A549 (cell line): ENCODE measurements at regions not wholly inside any gene's neighbourhood (a gene's known extent, or its start where the extent isn't known, plus 50 kb on each side); places are given as distances from the start of the nearest gene placed in this dataset.

ENCODE experiments used
- ATAC-seq, 2 experiments: fragments of 200-7000 bp in 1 of 2; fragments of >200 bp in 1 of 2; cut with Nextera tagmentation in 1 of 2; cut with Tn5 transposase in 1 of 2; 3 replicates each; pipeline versions ENCODE4 v1.8.0 to v1.9.1; 2018 to 2020; ENCODE audit warnings: mild to moderate bottlenecking in 1 of 2, moderate library complexity in 1 of 2
- CTCF ChIA-PET: fragments of 300-600 bp; sonication (Branson Sonifier 250); formaldehyde crosslinking; extraction: SDS; loops from one replicate; lab custom pipeline; 2021; ENCODE audit warnings: antibody characterized with exemption, inconsistent platforms; lab: Yijun Ruan, JAX
- POLR2A ChIA-PET: fragments of 350-600 bp; formaldehyde crosslinking; extraction: SDS; loops from one replicate; lab custom pipeline; 2021; ENCODE audit warnings: antibody characterized with exemption, inconsistent platforms; lab: Yijun Ruan, JAX
- DNase-seq, 2 experiments: peaks; one replicate each; pipeline versions ENCODE4 v3.0.0 to v3.0.0-alpha.2; 2011 to 2016; ENCODE audit warnings: low read depth in 1 of 2, low spot score in 1 of 2
- FAIRE-seq: peaks from 2 replicates; lab custom pipeline; 2011; peaks lifted over from hg19 to GRCh38; lab: Jason Lieb, UNC
- H3K27ac ChIP-seq, 2 experiments: fragments of >200 bp; sonication (Bioruptor Twin); formaldehyde crosslinking; 3 replicates each; pipeline ENCODE4 v1.5.1; 2016 to 2017
- H3K4me1 ChIP-seq: fragments of >200 bp; sonication (Bioruptor Twin); formaldehyde crosslinking; 3 replicates; pipeline ENCODE4 v1.6.1; 2016
- H3K4me2 ChIP-seq: fragments of >200 bp; sonication (Bioruptor Twin); formaldehyde crosslinking; 3 replicates; pipeline ENCODE4 v1.6.1; 2016
- H3K4me3 ChIP-seq: fragments of >200 bp; sonication (Bioruptor Twin); formaldehyde crosslinking; 3 replicates; pipeline ENCODE4 v1.5.1; 2016
- H3K9me3 ChIP-seq: fragments of >200 bp; sonication (Bioruptor Twin); formaldehyde crosslinking; 3 replicates; pipeline ENCODE4 v1.6.1; 2016
- BCL3 ChIP-seq: fragments of >200 bp; sonication (Bioruptor Twin); formaldehyde crosslinking; IDR thresholded peaks from 3 replicates; pipeline ENCODE4 v1.6.1; 2016
- CBX2 ChIP-seq: fragments of 200-600 bp; sonication (generic); IDR thresholded peaks from 2 replicates; pipeline ENCODE4 v1.6.1; 2016; ENCODE audit warnings: low read depth, mild to moderate bottlenecking, borderline replicate concordance
- E2F6 ChIP-seq: IDR thresholded peaks from 2 replicates; pipeline ENCODE4 v1.6.1; 2012; ENCODE audit warnings: low read depth, borderline replicate concordance
- EP300 ChIP-seq, 2 experiments: fragments of >200 bp; sonication (Bioruptor Twin); formaldehyde crosslinking; IDR thresholded peaks; 2 replicates in 1 of 2; 3 replicates in 1 of 2; pipeline ENCODE4 v1.6.1; 2016 to 2017
- FOSB ChIP-seq: fragments of 250-450 bp; sonication (Bioruptor Pico); IDR thresholded peaks from 2 replicates; pipeline ENCODE4 v1.5.0; 2020; ENCODE audit warnings: mild to moderate bottlenecking, moderate library complexity
- FOSL2 ChIP-seq, 2 experiments: fragments of 450-650 bp in 1 of 2; fragments of >200 bp in 1 of 2; sonication (Bioruptor Twin) in 1 of 2; formaldehyde crosslinking; IDR thresholded peaks; 2 replicates each; pipeline versions ENCODE4 v1.5.0 to v1.6.1; 2016 to 2020; ENCODE audit warnings: mild to moderate bottlenecking in 1 of 2, moderate library complexity in 1 of 2
- HEYL ChIP-seq: fragments of 250-450 bp; sonication (Bioruptor Pico); IDR thresholded peaks from 2 replicates; pipeline ENCODE4 v1.8.0; 2021; ENCODE audit warnings: mild to moderate bottlenecking, moderate library complexity
- HMGXB4 ChIP-seq: fragments of 250-450 bp; sonication (Bioruptor Pico); IDR thresholded peaks from 2 replicates; pipeline ENCODE4 v1.5.0; 2021; ENCODE audit warnings: mild to moderate bottlenecking, moderate library complexity, borderline replicate concordance
- HOXB13 ChIP-seq: fragments of 250-450 bp; sonication (Bioruptor Pico); IDR thresholded peaks from 2 replicates; pipeline ENCODE4 v1.5.0; 2020; ENCODE audit warnings: low read depth, mild to moderate bottlenecking, moderate library complexity
- JUN ChIP-seq, 2 experiments: fragments of >200 bp; sonication (Bioruptor Twin); formaldehyde crosslinking; IDR thresholded peaks; 2 replicates in 1 of 2; 3 replicates in 1 of 2; pipeline ENCODE4 v1.6.1; 2016 to 2017
- JUNB ChIP-seq: fragments of >200 bp; sonication (Bioruptor Twin); formaldehyde crosslinking; IDR thresholded peaks from 2 replicates; pipeline ENCODE4 v1.6.1; 2016
- KDM1A ChIP-seq: fragments of 200-600 bp; sonication (generic); IDR thresholded peaks from 2 replicates; pipeline ENCODE4 v1.6.1; 2016; ENCODE audit warnings: low read depth, mild to moderate bottlenecking
- MAX ChIP-seq: IDR thresholded peaks from 2 replicates; pipeline ENCODE4 v1.6.1; 2012
- PHF8 ChIP-seq: fragments of 200-600 bp; sonication (generic); IDR thresholded peaks from 2 replicates; pipeline ENCODE4 v1.6.1; 2016; ENCODE audit warnings: low read depth, mild to moderate bottlenecking, antibody characterized with exemption, moderate library complexity, borderline replicate concordance
- RARB ChIP-seq: fragments of 250-450 bp; sonication (Bioruptor Pico); IDR thresholded peaks from 2 replicates; pipeline ENCODE4 v1.8.0; 2021; ENCODE audit warnings: mild to moderate bottlenecking, moderate library complexity
- RFX5 ChIP-seq: fragments of 450-650 bp; IDR thresholded peaks from 2 replicates; pipeline ENCODE4 v1.7.1; 2014; ENCODE audit warnings: antibody characterized with exemption, mild to moderate bottlenecking, moderate library complexity
- TP53 ChIP-seq: fragments of 250-450 bp; sonication (Bioruptor Pico); IDR thresholded peaks from 2 replicates; pipeline ENCODE4 v1.5.0; 2021; ENCODE audit warnings: mild to moderate bottlenecking, moderate library complexity
- ZC3H11A ChIP-seq: fragments of 450-650 bp; IDR thresholded peaks from 2 replicates; pipeline ENCODE4 v1.6.1; 2014; ENCODE audit warnings: antibody characterized with exemption, mild to moderate bottlenecking
- ZSCAN20 ChIP-seq: fragments of 250-450 bp; sonication (Bioruptor Pico); IDR thresholded peaks from 2 replicates; pipeline ENCODE4 v1.8.0; 2022; ENCODE audit warnings: mild to moderate bottlenecking, moderate library complexity
- WGBS: methylation state at CpG from one replicate; pipeline ENCODE4 v1.1.6; 2017; ENCODE audit errors: missing lambda C conversion rate; 5-methylcytosine and 5-hydroxymethylcytosine counted together

GRCh38 chr13:51027644-51028043, 83.4 kb downstream of the C13orf42 start:
- H3K4me3 ChIP-seq = no peak overlapping the region
- no peak for FAIRE-seq

GRCh38 chr13:51026016-51026415, 85.1 kb downstream of the C13orf42 start:
- no peak for TF ChIP-seq EP300 (IDR thresholded peaks at IDR 0.05)
- TF ChIP-seq MAX = no peak
- TF ChIP-seq ZSCAN20 (CRISPR knock-in tag) = no peak
- no peak for TF ChIP-seq BCL3
- WGBS = 88% methylated on average over 8 of the region's 8 CpGs
- POLR2A ChIA-PET = no interaction called here

More at GRCh38 chr13:51027644-51028043, 83.4 kb downstream of the C13orf42 start:
- ATAC-seq = no peak
- WGBS = 91% methylated on average over 7 of the region's 7 CpGs
- Histone ChIP-seq H3K4me1 (no peaks in the 10 kb centered on the region), H3K9me3 (peaks cover 4% of the 10 kb centered on the region; the same call in 1 of the 3 replicates)
- TF ChIP-seq FOSL2 (IDR thresholded peaks at IDR 0.05) (no peak), FOSL2 (CRISPR knock-in tag; IDR thresholded peaks at IDR 0.05) (no peak), KDM1A (no peak), PHF8 (no peak), RARB (CRISPR knock-in tag) (no peak), TP53 (CRISPR knock-in tag) (no peak), ZC3H11A (no peak), JUNB (no peak), CBX2 (no peak), JUN (IDR thresholded peaks at IDR 0.05) (no peak), HEYL (CRISPR knock-in tag) (no peak), HOXB13 (CRISPR knock-in tag) (no peak)
- TF ChIP-seq, all 56 proteins: peak for 0
- H3K4me2 ChIP-seq = no peak overlapping the region
- H3K27ac ChIP-seq = no peak overlapping the region
- no peak for DNase-seq
- ChIA-PET POLR2A (no interaction called here), CTCF (no interaction called here)

GRCh38 chr13:51025245-51025905, 85.7 kb downstream of the C13orf42 start:
- ChIA-PET POLR2A (no interaction called here), CTCF (interaction anchor here (1.2 kb wide), 1 partner anchor 47 kb away, joined by 3 read pairs; no protein-coding TSS in a partner anchor)
- H3K4me2 ChIP-seq = no peak overlapping the region
- ATAC-seq (no peak), FAIRE-seq (no peak), DNase-seq (no peak)
- 80% methylated on average over 11 of the region's 11 CpGs for WGBS
- TF ChIP-seq HMGXB4 (CRISPR knock-in tag) (no peak), JUNB (no peak), RFX5 (no peak), FOSB (no peak), E2F6 (no peak)
- H3K4me3 ChIP-seq = no peak overlapping the region
- H3K9me3 ChIP-seq = peaks cover 4% of the 10 kb centered on the region; the same call in 1 of the 3 replicates
- H3K4me1 ChIP-seq = no peaks in the 10 kb centered on the region
- no peak overlapping the region for H3K27ac ChIP-seq

More at GRCh38 chr13:51026016-51026415, 85.1 kb downstream of the C13orf42 start:
- Histone ChIP-seq H3K9me3 (peaks cover 4% of the 10 kb centered on the region; the same call in 1 of the 3 replicates), H3K4me3 (no peak overlapping the region), H3K4me2 (no peak overlapping the region), H3K27ac (no peak overlapping the region), H3K4me1 (no peaks in the 10 kb centered on the region)
- DNase-seq (no peak), ATAC-seq (no peak), FAIRE-seq (no peak)
- CTCF ChIA-PET = interaction anchor here (1.2 kb wide), 1 partner anchor 46 kb away, joined by 3 read pairs; no protein-coding TSS in a partner anchor
